Activated CD4-positive, alpha-beta T cell treated with anti-CD3 and anti-CD28 coated beads, Interleukin-2, Interleukin-4, amounts not matched to agents 100 ng/mL and 50 ng/mL, durations not matched to agents 16 hours and 8 hours (primary cell): ENCODE measurements at regions not wholly inside any gene's neighbourhood (a gene's known extent, or its start where the extent isn't known, plus 50 kb on each side); places are given as distances from the start of the nearest gene placed in this dataset.
A peak's percentile ranks its signal among the peaks of the same experiment; 100 is the strongest.
"Not testable (repeated sequence)": the region's sequence is repeated elsewhere in the genome, so short reads cannot be mapped to it uniquely, and the experiment has no call there.

Experiments
- DNase-seq: peaks from one replicate; pipeline ENCODE4 v3.0.0-alpha.2; 2020; ENCODE audit warnings: low spot score

- not testable (repeated sequence) for DNase-seq
Observed at GRCh38 chr2:87610974-87611373, 136.9 kb upstream of the PLGLB2 start.

- not testable (repeated sequence) for DNase-seq
Observed at GRCh38 chr2:87611416-87611815, 136.5 kb upstream of the PLGLB2 start.

GRCh38 chr2:87611956-87612355 is 135.9 kb upstream of the PLGLB2 start:
- DNase-seq = not testable (repeated sequence)

GRCh38 chr2:87614829-87615434 is 133.0 kb upstream of the PLGLB2 start:
- DNase-seq = not testable (repeated sequence)

- DNase-seq = not testable (repeated sequence)
Observed at GRCh38 chr2:87619121-87619520, 128.8 kb upstream of the PLGLB2 start.

DNA sequence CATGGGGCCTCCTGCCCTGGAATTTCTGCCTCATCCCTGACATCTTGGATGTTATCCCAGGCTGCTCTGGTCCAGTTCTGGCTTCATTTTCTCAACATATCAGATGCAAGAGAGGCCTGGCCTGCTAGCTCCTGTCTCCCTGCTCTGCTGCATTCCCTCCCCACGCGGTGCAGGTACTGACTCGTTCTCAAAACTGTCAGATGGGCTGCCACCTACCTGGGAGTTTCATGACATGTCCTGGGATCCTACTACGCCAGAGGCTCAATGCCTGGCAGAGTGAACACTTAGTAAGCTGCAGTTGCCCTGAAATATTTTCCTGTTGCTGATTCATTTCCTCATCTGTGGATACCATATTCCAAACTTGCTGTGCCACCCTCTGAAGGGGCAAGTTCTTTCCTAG is 126.7 kb upstream of the PLGLB2 start:
- DNase-seq = not testable (repeated sequence)

DNA sequence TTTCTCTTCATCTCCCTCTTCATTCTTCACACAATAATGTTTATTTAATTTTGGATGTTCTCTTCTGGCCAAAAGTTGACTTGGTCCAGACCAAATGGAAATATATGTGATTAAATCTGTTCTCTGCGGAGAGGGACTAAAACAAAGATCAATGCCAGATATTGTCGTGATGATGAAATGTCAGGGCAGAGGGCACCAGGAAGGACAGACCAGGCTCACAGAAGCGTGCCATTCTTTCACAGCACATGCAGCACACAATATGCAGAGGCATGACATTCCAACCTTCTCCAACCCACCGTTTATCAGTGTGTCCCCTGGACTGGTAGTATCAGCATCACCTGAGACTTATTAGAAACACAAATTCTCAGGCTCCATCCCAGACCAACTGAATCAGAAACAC is 125.2 kb upstream of the PLGLB2 start:
- DNase-seq = not testable (repeated sequence)

- DNase-seq = peak; percentile 25
Observed at GRCh38 chr2:87629491-87630458, 118.1 kb upstream of the PLGLB2 start.

DNA sequence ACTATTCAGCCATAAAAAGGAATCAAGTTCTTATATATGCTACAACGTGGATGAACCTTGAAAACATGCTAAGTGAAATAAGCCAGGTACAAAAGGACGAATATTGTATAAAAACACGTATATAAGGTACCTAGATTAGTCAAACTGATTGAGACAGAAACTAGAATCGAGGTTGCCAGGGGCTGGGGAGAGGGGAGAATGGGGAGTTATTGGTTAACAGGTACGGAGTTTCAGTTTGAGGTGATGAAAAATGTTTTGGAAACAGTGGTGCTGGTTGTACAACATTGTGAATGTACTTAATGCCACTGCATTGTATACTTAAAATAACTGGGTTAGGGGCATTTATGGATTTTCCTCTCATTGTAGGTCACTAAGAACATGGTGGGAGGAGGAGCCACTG is 117.0 kb upstream of the PLGLB2 start:
- DNase-seq = peak; percentile 72

- peak; percentile 56 for DNase-seq
Observed at GRCh38 chr2:87631402-87631801, 116.5 kb upstream of the PLGLB2 start.

- peak; percentile 25 for DNase-seq
Observed at GRCh38 chr2:87633287-87633963, 114.5 kb upstream of the PLGLB2 start.

- DNase-seq = not testable (repeated sequence)
Observed at GRCh38 chr2:87634106-87634505, 113.8 kb upstream of the PLGLB2 start.

GRCh38 chr2:87634971-87635650 is 112.8 kb upstream of the PLGLB2 start:
- not testable (repeated sequence) for DNase-seq

- not testable (repeated sequence) for DNase-seq
Observed at GRCh38 chr2:87636246-87636645, 111.6 kb upstream of the PLGLB2 start.

DNA sequence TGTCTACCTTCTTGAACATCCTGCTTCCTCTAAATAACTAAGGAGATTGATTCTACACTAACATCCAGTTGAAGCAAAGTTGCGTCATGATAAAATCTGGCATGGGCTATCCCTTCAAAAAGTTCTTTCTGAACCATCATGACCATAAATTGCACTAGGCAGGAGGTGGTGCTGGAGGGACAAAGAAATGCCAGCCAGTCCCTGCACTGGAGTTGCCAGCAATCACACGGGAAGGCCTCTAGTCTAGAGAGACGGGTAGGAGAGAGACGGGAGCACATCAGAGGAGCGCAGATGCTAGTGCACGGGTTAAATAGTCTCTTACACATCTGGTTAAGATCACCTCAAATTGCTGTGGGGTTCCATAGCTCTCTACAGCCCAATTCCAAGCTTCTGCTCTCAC is 111.2 kb upstream of the PLGLB2 start:
- not testable (repeated sequence) for DNase-seq

DNA sequence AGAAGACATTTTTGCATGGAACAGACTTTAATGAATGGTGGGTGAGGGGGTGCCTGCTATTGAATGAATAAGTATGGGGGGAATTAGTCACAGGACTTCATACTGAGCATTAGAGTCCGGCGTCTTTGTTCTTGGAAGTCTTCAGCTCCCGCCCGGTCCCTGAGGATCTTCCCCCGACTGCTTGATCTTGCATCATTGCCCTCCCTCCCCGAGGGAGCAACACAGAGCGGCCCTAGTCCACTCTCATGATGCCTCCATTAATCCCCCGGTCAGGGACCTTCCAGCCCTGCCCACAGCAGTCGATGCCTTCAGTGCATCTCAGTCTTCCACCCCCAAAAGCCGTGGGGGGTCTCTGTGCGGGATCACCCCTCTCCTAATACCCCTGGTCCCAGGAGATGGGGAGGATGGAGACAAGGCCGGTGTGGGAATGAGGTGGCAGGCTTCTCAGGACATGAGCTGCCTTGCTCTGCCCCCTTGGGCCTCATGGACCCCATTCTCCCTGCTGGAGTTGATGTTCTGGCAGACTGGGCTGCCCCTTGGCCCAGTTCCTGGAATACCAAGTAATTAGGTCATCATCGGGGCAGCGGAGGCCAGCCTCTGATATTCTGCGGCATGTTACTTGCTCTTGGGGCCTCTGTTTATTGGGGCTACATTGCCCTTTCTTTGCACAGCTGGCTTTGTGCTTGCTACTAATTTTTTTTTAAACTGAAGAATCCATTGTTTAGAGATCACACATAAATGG is 110.5 kb upstream of the PLGLB2 start:
- DNase-seq = not testable (repeated sequence)

DNA sequence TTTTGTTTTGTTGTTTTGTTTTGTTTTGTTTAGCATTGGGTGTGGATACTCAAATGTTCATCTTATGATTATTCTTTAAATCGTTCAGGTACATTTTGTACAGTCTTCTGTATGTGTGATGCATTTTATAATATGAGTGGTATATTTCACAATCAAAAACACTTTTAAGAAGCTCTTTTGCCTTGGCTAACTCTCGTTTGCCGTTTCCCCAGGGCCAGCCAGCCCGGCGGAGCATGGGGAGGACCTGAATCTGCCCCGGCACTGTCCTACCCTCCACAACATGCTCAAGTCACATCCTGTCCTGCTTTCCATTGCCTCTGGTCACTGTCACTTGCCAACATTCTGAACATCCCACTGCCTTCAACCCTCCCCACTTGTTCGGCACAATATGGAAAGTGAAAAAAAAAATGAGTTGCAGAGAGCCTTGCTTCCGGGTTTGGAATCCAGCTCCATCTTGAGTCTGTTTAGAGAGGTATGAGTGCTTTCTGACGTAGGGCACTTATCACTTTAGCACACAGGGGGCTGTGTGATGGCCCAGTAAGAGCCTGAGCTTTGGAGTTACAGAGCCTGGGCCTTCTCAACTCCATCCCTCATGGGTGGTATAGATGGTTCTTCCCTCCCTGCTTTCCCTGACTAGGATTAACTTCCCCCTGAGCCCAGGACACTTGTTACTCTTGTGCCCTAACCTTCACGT is 109.6 kb upstream of the PLGLB2 start:
- not testable (repeated sequence) for DNase-seq

- DNase-seq = not testable (repeated sequence)
Observed at GRCh38 chr2:87638872-87639271, 109.0 kb upstream of the PLGLB2 start.

DNA sequence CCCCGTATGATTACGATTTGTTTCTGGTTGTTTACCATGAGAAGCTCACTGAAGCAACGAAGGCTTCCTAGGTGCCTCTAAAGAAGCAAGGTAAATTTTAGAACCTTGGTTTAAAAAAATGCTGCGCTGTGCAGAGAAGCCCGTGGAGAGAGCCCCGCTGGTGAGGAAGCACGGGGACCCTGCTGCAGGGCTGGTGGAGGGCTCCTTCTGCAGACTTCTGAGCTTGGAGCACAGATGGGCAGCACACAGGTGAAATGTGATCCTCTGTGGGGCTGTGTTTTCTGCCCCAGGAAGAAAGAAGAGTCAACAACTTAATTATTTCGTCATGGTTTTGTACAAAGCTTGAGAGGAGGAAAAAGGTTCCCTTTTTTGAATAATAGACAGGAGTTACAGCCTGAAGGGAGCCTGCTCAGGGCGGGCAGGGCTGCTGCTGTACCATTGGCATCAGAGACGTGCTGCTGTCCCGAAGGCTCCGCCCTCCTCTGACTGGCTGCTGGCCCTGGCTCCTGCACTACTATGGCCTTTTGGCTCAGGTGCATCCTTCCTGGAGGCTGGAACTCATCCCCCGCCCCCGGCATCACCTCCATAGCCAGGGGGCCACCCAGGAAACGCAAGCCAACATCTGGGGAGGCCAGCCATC is 108.0 kb upstream of the PLGLB2 start:
- not testable (repeated sequence) for DNase-seq

- DNase-seq = not testable (repeated sequence)
Observed at GRCh38 chr2:87640961-87641563, 106.8 kb upstream of the PLGLB2 start.
